GM18861 (cell line): ENCODE measurements at regions not wholly inside any gene's neighbourhood (a gene's known extent, or its start where the extent isn't known, plus 50 kb on each side); places are given as distances from the start of the nearest gene placed in this dataset.
"Not testable (repeated sequence)": the region's sequence is repeated elsewhere in the genome, so short reads cannot be mapped to it uniquely, and the experiment has no call there.

Experiments
- ATAC-seq: cut with Tn5 transposase; IDR thresholded peaks from one replicate; pipeline ENCODE4 v1.9.1; 2021; ENCODE audit not compliant: unreplicated experiment

DNA sequence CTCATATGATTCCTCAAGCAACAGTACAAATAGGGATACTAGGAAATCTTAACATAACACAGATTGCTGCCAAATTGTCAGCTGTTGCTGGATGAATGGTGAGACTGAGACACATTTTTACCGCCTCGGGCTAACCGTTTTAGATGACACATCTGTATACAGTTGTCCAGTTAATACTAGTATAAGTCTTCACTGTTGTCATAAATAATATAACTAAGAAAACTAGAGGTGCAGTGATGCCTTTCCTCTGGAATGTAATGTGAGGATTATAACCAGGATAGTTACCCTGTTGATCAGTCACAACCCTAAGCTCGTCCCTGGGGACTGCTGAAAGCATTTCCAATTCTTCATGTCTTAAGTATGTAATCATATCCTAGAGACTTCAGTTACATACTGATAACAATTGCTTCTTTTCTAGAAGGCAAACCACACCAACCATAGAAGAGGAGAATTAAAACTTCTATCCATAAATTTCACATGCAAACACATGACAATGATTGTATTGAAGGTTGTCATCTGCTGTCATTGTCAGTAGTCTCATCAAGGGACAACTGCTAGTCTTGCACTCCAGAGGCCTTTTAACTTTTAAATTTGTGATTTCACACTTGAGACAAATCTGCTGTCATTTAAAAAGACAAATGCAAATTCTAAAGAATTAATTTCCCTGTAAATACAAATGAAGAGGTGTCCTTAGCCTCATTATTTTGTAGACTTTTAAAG is 100.4 kb upstream of the SEMA3D start:
- ATAC-seq = no peak

DNA sequence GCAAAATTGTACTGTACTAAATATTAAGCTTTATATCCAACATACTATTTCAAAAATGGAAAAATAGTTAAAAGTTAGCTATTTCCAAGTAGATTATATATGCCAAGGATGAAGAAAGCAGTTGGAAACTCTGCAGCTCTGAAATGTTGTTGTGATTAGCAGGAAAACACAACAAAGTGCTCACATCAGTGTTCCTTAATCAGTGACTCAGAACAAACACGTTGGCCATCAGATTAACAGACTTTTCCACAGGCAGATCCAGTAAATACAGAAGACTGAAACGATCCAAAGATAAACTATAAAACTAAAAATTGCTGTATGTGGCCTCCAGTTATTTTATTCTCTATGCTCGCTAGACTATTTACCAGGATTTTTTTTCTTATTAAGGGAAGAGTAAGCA is 99.6 kb upstream of the SEMA3D start:
- ATAC-seq = no peak

GRCh38 chr7:85285527-85285926 is 98.7 kb upstream of the SEMA3D start:
- no peak for ATAC-seq

DNA sequence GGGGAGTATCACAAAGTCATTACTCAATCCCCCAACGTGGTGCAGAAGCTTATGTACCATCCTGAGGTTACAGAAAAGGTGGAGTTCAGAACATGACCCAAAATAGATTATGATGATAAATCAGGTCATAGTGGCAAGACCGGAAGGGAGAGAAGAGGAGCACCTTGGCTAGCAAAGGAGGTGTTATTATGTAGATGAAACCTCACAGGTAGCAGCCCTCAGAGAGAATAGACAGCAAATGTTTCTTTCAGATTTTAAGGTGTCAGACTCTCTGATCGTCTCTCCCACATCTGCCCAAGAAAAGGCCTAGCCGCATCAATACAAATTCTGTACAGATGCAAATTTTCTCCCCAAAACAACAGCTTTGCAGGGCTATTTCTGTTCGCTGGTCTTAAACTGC is 88.3 kb upstream of the SEMA3D start:
- no peak for ATAC-seq

GRCh38 chr7:85274454-85274853 is 87.6 kb upstream of the SEMA3D start:
- ATAC-seq = no peak

DNA sequence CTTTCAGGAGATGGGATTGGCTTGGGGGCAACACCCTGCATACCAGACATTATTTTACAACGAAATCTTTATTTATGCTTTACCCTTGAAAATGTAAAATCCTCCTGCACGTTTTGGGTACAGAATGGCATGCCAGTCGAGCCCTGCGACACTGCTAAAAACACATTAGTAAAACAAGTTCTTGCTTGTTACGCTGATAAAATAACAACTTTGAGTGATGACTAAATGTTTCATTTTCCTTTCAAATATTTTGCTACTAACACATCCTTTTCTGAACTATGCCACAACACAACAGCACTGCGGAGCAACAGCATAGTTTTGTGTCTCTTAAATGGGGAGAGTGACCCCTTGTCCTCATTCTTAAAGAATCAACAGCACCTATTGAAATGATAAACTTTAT is 76.0 kb upstream of the SEMA3D start:
- no peak for ATAC-seq

DNA sequence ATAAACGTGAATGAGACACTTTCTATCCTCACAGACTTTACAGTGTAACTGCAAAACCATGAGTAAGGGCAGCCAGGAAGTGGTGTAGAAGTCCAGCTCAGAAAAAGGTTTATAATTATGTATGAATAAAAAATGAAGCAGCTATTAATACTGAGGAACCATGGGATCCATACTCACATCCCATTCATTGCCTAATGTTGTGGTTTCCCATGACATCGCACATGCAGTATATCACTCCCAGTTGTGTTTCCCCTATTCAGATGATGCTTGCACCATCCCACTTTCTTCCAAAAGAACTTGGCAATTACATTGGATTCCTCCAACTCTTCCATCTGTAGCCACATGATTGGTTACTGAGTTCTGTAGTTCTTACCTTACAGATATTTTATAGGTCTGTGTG is 74.5 kb upstream of the SEMA3D start:
- ATAC-seq = no peak

DNA sequence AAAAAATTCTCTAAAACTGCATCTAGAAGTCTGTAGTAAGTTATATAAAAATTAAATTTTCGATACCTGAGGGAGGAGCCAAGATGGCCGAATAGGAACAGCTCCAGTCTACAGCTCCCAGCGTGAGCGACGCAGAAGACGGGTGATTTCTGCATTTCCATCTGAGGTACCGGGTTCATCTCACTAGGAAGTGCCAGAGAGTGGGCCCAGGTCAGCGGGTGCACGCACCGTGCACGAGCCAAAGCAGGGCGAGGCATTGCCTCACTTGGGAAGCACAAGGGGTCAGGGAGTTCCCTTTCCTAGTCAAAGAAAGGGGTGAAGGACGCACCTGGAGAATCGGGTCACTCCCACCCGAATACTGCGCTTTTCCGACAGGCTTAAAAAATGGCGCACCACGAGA is 62.9 kb upstream of the SEMA3D start:
- ATAC-seq = not testable (repeated sequence)

GRCh38 chr7:85239109-85239508 is 52.3 kb upstream of the SEMA3D start:
- ATAC-seq = no peak

DNA sequence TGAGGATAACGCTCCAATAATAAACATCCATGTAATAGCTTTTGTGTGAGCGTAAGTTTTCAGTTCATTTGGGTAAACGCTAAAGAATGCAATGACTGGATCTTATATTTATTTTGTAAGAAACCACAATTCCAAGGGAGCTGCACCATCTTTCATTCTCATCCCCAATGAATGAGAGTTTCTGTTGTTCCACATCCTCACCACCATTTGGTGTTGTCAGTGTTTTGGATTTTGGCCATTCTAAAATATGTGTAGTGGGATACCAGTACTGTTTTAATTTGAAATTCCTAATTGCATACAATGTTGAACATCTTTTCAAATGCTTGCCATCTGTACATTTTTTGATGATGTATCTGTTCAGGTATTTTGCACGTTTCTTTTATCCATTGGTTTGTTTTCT is 50.9 kb upstream of the SEMA3D start:
- no peak for ATAC-seq
